ENCODE measurements at regions not wholly inside any gene's neighbourhood (a gene's known extent, or its start where the extent isn't known, plus 50 kb on each side); places are given as distances from the start of the nearest gene placed in this dataset.
A peak's percentile ranks its signal among the peaks of the same experiment; 100 is the strongest.

DNA sequence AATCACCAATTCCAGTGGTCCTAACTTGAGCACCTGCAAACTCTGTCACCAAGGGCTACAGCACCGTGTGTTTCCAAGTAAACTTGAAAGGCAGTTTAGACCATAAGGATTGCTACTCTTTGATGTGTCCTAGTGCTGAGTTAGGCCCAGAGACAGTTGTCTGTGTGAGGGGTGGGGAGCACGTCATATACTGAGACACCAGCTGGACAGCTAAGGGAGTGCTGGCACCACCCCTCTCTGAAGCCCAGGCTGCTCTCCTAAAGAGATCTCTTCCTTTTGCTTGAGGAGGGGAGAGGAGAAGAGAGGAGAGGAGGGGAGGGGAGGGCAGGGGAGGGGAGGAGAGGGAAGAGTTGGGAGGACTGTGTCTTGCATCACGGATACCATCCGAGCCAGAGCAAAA is 218.7 kb upstream of the TACR3 start:
- TF ChIP-seq, protein P1, sequence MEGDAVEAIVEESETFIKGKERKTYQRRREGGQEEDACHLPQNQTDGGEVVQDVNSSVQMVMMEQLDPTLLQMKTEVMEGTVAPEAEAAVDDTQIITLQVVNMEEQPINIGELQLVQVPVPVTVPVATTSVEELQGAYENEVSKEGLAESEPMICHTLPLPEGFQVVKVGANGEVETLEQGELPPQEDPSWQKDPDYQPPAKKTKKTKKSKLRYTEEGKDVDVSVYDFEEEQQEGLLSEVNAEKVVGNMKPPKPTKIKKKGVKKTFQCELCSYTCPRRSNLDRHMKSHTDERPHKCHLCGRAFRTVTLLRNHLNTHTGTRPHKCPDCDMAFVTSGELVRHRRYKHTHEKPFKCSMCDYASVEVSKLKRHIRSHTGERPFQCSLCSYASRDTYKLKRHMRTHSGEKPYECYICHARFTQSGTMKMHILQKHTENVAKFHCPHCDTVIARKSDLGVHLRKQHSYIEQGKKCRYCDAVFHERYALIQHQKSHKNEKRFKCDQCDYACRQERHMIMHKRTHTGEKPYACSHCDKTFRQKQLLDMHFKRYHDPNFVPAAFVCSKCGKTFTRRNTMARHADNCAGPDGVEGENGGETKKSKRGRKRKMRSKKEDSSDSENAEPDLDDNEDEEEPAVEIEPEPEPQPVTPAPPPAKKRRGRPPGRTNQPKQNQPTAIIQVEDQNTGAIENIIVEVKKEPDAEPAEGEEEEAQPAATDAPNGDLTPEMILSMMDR (IDR thresholded peaks at IDR 0.05; ENCODE audit: low read depth, low read length): no peak
- Histone ChIP-seq H3K4me1 (no peaks in the 10 kb centered on the region), H3K4me3 (ENCODE audit: low read depth, low read length) (no peak overlapping the region), H3K36me3 (no peaks in the 10 kb centered on the region), H3K9me3 (no peaks in the 10 kb centered on the region), H3K27me3 (no peaks in the 10 kb centered on the region)
- no peak for DNase-seq

- Histone ChIP-seq H3K4me1 (no peaks in the 10 kb centered on the region), H3K9me3 (no peaks in the 10 kb centered on the region), H3K36me3 (no peaks in the 10 kb centered on the region), H3K4me3 (ENCODE audit: low read depth, low read length) (no peak overlapping the region), H3K27me3 (no peaks in the 10 kb centered on the region)
- DNase-seq: no peak
- TF ChIP-seq, protein P1 (IDR thresholded peaks at IDR 0.05; ENCODE audit: low read depth, low read length): no peak
These were observed 216.9 kb upstream of the TACR3 start for GRCh38 chr4:103936653-103937145.

GRCh38 chr4:103934178-103934789 is 214.5 kb upstream of the TACR3 start:
- no peaks in the 10 kb centered on the region for H3K36me3 ChIP-seq
- DNase-seq: peak; percentile 23
- H3K4me1 ChIP-seq: no peaks in the 10 kb centered on the region
- TF ChIP-seq, protein P1 (IDR thresholded peaks at IDR 0.05; ENCODE audit: low read depth, low read length): peak; percentile 60
- no peaks in the 10 kb centered on the region for H3K27me3 ChIP-seq
- H3K4me3 ChIP-seq (ENCODE audit: low read depth, low read length): no peak overlapping the region
- no peaks in the 10 kb centered on the region for H3K9me3 ChIP-seq

DNA sequence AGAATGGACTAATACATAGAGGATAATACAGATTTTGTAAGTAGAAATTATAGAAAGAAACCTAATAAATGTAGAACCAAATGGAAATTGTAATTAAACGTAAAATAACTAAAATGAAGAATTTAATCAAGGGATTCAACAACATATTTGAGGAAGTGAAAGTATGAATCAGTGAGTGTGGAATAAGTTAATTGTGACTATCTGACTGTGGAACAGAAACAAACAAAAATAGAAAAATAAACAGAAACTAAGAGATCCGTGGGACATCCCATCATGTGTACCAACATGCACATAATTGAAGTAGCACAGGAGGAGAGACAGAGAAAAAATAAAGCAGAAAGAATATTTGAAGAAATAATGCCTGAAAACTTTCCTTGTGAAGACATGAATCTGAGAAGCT is 208.6 kb upstream of the TACR3 start:
- TF ChIP-seq, protein P1 (IDR thresholded peaks at IDR 0.05; ENCODE audit: low read depth, low read length): no peak
- DNase-seq: no peak

GRCh38 chr4:103923551-103923950 is 203.8 kb upstream of the TACR3 start:
- no peaks in the 10 kb centered on the region for H3K9me3 ChIP-seq
- no peaks in the 10 kb centered on the region for H3K4me1 ChIP-seq
- no peak for DNase-seq
- no peaks in the 10 kb centered on the region for H3K36me3 ChIP-seq
- no peak overlapping the region for H3K4me3 ChIP-seq (ENCODE audit: low read depth, low read length)
- TF ChIP-seq, protein P1 (IDR thresholded peaks at IDR 0.05; ENCODE audit: low read depth, low read length): no peak
- H3K27me3 ChIP-seq: peaks cover 19% of the 10 kb centered on the region

More for the DNA sequence above, 208.6 kb upstream of the TACR3 start:
- no peaks in the 10 kb centered on the region for H3K36me3 ChIP-seq
- no peak overlapping the region for H3K4me3 ChIP-seq (ENCODE audit: low read depth, low read length)
- no peaks in the 10 kb centered on the region for H3K9me3 ChIP-seq
- peaks cover 19% of the 10 kb centered on the region for H3K27me3 ChIP-seq
- no peaks in the 10 kb centered on the region for H3K4me1 ChIP-seq

DNA sequence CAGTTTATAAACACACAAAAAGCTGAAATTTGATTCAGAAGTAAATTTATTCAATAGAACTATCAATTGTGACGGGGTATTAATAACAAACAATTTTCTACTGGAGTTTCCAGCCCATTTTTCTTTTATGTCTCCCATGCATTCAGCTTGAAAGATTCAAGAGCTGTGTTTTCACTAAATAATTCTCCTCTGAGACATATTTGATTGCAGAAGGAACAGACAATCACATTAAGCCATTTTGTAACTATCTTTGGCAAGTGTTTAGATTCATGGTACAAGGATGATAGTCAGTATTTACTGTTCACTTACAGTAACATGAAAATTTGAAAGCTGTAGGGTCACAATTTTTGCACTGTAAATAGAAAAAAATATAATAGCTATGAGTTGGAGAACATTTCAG is 198.4 kb upstream of the TACR3 start:
- Histone ChIP-seq H3K27me3 (no peaks in the 10 kb centered on the region), H3K4me3 (ENCODE audit: low read depth, low read length) (no peak overlapping the region), H3K4me1 (no peaks in the 10 kb centered on the region), H3K9me3 (no peaks in the 10 kb centered on the region), H3K36me3 (no peaks in the 10 kb centered on the region)
- no peak for DNase-seq
- TF ChIP-seq, protein P1 (IDR thresholded peaks at IDR 0.05; ENCODE audit: low read depth, low read length): no peak
